CD14-positive monocyte (primary cell): ENCODE measurements at regions not wholly inside any gene's neighbourhood (a gene's known extent, or its start where the extent isn't known, plus 50 kb on each side); places are given as distances from the start of the nearest gene placed in this dataset.

Source experiments
- DNase-seq, 3 donors: peaks; one replicate each; pipeline ENCODE4 v3.0.0-alpha.2; 2011 to 2022
- H2AFZ ChIP-seq: 2 replicates; pipeline ENCODE4 v1.6.0; 2012; ENCODE audit warnings: mild to moderate bottlenecking, low read depth, low read length, inconsistent platforms; ENCODE audit not compliant: insufficient read depth, poor library complexity, severe bottlenecking
- H3K27ac ChIP-seq, 2 donors: 1 replicate in 1 of 2; 2 replicates in 1 of 2; pipeline ENCODE4 v1.5.1; 2012 to 2013; ENCODE audit warnings: low read length in 2 of 2, control low read depth in 1 of 2, inconsistent platforms in 1 of 2, low read depth in 1 of 2, mild to moderate bottlenecking in 1 of 2
- H3K27me3 ChIP-seq, 2 donors: one replicate each; pipeline versions ENCODE4 v1.6.0 to v1.6.1; 2011 to 2013; ENCODE audit warnings: low read length in 2 of 2; ENCODE audit not compliant: control insufficient read depth in 2 of 2, insufficient read depth in 2 of 2
- H3K36me3 ChIP-seq, 2 donors: replicated peaks in 1 of 2; 1 replicate in 1 of 2; 2 replicates in 1 of 2; pipeline versions ENCODE4 v1.5.1 to v1.6.1; 2012 to 2013; ENCODE audit warnings: low read length in 2 of 2, control low read depth in 1 of 2, inconsistent platforms in 1 of 2, mild to moderate bottlenecking in 1 of 2; ENCODE audit not compliant: insufficient read depth in 2 of 2, control insufficient read depth in 1 of 2
- H3K4me1 ChIP-seq, 2 donors: 1 replicate in 1 of 2; 2 replicates in 1 of 2; pipeline versions ENCODE4 v1.5.1 to v1.6.1; 2012 to 2013; ENCODE audit warnings: low read length in 2 of 2, control low read depth in 1 of 2, inconsistent platforms in 1 of 2, mild to moderate bottlenecking in 1 of 2, moderate library complexity in 1 of 2; ENCODE audit not compliant: insufficient read depth in 2 of 2, control insufficient read depth in 1 of 2
- H3K4me2 ChIP-seq: replicated peaks from 2 replicates; pipeline ENCODE3; 2012; ENCODE audit warnings: low read length, moderate library complexity, mild to moderate bottlenecking; ENCODE audit not compliant: poor library complexity, severe bottlenecking; ENCODE audit errors: extremely low read depth
- H3K4me3 ChIP-seq, 3 experiments: fragments of 200-600 bp in 1 of 3; sonication (generic) in 1 of 3; replicated peaks in 1 of 3; 1 replicate in 2 of 3; 2 replicates in 1 of 3; pipeline ENCODE4 v1.5.1; 2011 to 2013; ENCODE audit warnings: low read length in 3 of 3, mild to moderate bottlenecking in 3 of 3, control low read depth in 2 of 3, low read depth in 2 of 3, inconsistent platforms in 1 of 3, moderate library complexity in 1 of 3
- H3K79me2 ChIP-seq: 2 replicates; pipeline ENCODE4 v1.6.0; 2012; ENCODE audit warnings: mild to moderate bottlenecking, control low read depth, inconsistent platforms, low read length, moderate library complexity; ENCODE audit not compliant: insufficient read depth
- H3K9ac ChIP-seq: 2 replicates; pipeline ENCODE4 v1.6.0; 2017; ENCODE audit warnings: low read length, mild to moderate bottlenecking; ENCODE audit not compliant: insufficient read depth, poor library complexity, severe bottlenecking
- H3K9me3 ChIP-seq, 2 donors: replicated peaks in 1 of 2; 1 replicate in 1 of 2; 2 replicates in 1 of 2; pipeline versions ENCODE4 v1.5.1 to v1.6.1; 2012 to 2013; ENCODE audit warnings: low read length in 2 of 2, control low read depth in 1 of 2; ENCODE audit not compliant: control insufficient read depth in 1 of 2, insufficient read depth in 1 of 2
- H4K20me1 ChIP-seq: 2 replicates; pipeline ENCODE4 v1.6.0; 2012; ENCODE audit warnings: mild to moderate bottlenecking, low read length, control low read depth, moderate library complexity; ENCODE audit not compliant: insufficient read depth
- H3K27ac Mint-ChIP-seq, 7 donors: one replicate each; pipeline ENCODE4 v1.8.0; 2020; ENCODE audit warnings: mild to moderate bottlenecking in 7 of 7, mixed read lengths in 7 of 7, moderate library complexity in 6 of 7, inconsistent platforms in 2 of 7
- H3K27me3 Mint-ChIP-seq, 3 donors: one replicate each; pipeline ENCODE4 v1.8.0; 2021 to 2022; ENCODE audit warnings: low read depth in 3 of 3, mild to moderate bottlenecking in 3 of 3, mixed read lengths in 3 of 3, moderate library complexity in 3 of 3, inconsistent platforms in 1 of 3
- H3K36me3 Mint-ChIP-seq, 2 donors: one replicate each; pipeline ENCODE4 v1.8.0; 2020; ENCODE audit warnings: mixed read lengths in 2 of 2, inconsistent platforms in 1 of 2, mild to moderate bottlenecking in 1 of 2
- H3K4me1 Mint-ChIP-seq: one replicate; pipeline ENCODE4 v1.8.0; 2020; ENCODE audit warnings: mild to moderate bottlenecking, mixed read lengths
- H3K4me3 Mint-ChIP-seq, 2 donors: one replicate each; pipeline ENCODE4 v1.8.0; 2020; ENCODE audit warnings: mild to moderate bottlenecking in 2 of 2, mixed read lengths in 2 of 2, moderate library complexity in 1 of 2
- H3K9me3 Mint-ChIP-seq, 7 donors: one replicate each; pipeline ENCODE4 v1.8.0; 2020 to 2022; ENCODE audit warnings: mixed read lengths in 7 of 7, mild to moderate bottlenecking in 6 of 7, moderate library complexity in 6 of 7, inconsistent platforms in 2 of 7
- WGBS: methylation state at CpG from one replicate; pipeline ENCODE4 v1.1.5; 2013; ENCODE audit warnings: missing lambda C conversion rate; ENCODE audit not compliant: insufficient coverage; 5-methylcytosine and 5-hydroxymethylcytosine counted together
- intact Hi-C, 2 donors: fragments of 100-400 bp; cut with micrococcal nuclease; formaldehyde crosslinking; loops; one replicate each; pipeline versions ENCODE4 v1.15.0 to v1.15.1; 2023
- TF ChIP-seq, protein P1 (sequence below): fragments of 200-600 bp; IDR thresholded peaks from one replicate; pipeline ENCODE4 v1.8.0; 2022; ENCODE audit warnings: antibody characterized with exemption, mild to moderate bottlenecking

DNA sequence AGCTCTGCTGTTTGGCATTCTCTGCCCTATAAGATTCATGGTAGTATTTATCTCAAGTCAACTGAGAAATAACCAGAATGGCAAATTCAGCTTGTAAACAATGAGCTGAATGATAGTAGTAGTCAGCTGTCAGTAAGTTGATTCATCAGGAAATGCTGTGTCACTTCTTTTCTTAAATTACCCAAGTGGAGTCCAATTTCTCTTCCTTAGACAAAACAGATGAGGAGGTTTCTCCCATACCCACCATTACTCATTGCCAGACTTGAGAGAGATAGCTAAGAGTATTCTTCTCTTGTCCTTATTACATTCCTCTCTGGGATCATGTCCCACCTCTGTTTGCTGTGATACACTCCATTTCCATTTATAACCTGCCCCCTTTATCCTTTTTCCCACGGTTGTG, 159.8 kb upstream of the STEAP1 start:
- no peaks in the 10 kb centered on the region for H3K79me2 ChIP-seq
- TF ChIP-seq, protein P1, sequence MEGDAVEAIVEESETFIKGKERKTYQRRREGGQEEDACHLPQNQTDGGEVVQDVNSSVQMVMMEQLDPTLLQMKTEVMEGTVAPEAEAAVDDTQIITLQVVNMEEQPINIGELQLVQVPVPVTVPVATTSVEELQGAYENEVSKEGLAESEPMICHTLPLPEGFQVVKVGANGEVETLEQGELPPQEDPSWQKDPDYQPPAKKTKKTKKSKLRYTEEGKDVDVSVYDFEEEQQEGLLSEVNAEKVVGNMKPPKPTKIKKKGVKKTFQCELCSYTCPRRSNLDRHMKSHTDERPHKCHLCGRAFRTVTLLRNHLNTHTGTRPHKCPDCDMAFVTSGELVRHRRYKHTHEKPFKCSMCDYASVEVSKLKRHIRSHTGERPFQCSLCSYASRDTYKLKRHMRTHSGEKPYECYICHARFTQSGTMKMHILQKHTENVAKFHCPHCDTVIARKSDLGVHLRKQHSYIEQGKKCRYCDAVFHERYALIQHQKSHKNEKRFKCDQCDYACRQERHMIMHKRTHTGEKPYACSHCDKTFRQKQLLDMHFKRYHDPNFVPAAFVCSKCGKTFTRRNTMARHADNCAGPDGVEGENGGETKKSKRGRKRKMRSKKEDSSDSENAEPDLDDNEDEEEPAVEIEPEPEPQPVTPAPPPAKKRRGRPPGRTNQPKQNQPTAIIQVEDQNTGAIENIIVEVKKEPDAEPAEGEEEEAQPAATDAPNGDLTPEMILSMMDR: no peak
- H3K4me1 ChIP-seq: no peaks in the 10 kb centered on the region
- H3K4me3 ChIP-seq: no peak overlapping the region
- Mint-ChIP-seq H3K9me3 (peaks cover 2 to 7% (median 4%) of the 10 kb centered on the region in 7 donors), H3K36me3 (no peaks in the 10 kb centered on the region), H3K4me1 (no peaks in the 10 kb centered on the region), H3K27ac (no peak overlapping the region), H3K4me3 (no peak overlapping the region), H3K27me3 (peaks cover 0 to 1% (median 0%) of the 10 kb centered on the region in 3 donors)
- WGBS: 100% methylated on average over 1 of the region's 1 CpG
- H3K36me3 ChIP-seq: no peaks in the 10 kb centered on the region
- H3K27me3 ChIP-seq: no peaks in the 10 kb centered on the region
- H4K20me1 ChIP-seq: no peaks in the 10 kb centered on the region
- H3K9ac ChIP-seq: no peak overlapping the region
- H3K4me2 ChIP-seq: no peak overlapping the region
- intact Hi-C loops: no loop called here
- peaks cover 0 to 14% of the 10 kb centered on the region in 2 donors for H3K9me3 ChIP-seq
- no peak overlapping the region for H2AFZ ChIP-seq
- H3K27ac ChIP-seq: no peak overlapping the region
- no peak for DNase-seq

DNA sequence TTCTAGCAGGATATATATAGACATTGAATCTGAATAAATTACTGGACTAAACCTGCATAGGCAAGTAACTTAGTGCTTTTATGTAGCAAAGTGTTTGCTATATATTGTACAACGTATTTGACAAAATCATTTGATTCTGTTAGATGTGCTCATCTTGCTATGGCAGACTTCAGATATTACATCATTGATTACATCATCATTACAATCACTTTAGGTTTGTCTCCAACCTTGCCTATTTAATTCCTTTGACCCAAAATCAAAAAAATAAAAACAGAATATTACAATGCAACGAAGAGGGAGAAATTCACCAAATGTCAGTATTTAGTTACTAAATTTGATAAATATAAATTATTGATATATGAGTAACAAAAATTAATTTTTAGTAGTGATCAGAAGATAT, 155.7 kb upstream of the STEAP1 start:
- Histone ChIP-seq H4K20me1 (no peaks in the 10 kb centered on the region), H3K4me1 (no peaks in the 10 kb centered on the region), H3K4me2 (no peak overlapping the region), H3K79me2 (no peaks in the 10 kb centered on the region), H3K4me3 (no peak overlapping the region), H3K27me3 (no peaks in the 10 kb centered on the region), H3K9ac (no peak overlapping the region), H3K36me3 (no peaks in the 10 kb centered on the region), H3K27ac (no peak overlapping the region), H2AFZ (no peak overlapping the region), H3K9me3 (peaks cover 0 to 7% of the 10 kb centered on the region in 2 donors)
- peaks cover 0 to 3% (median 2%) of the 10 kb centered on the region in 7 donors for H3K9me3 Mint-ChIP-seq
- peaks cover 0 to 1% (median 0%) of the 10 kb centered on the region in 3 donors for H3K27me3 Mint-ChIP-seq
- H3K27ac Mint-ChIP-seq: no peak overlapping the region
- H3K4me1 Mint-ChIP-seq: no peaks in the 10 kb centered on the region
- H3K36me3 Mint-ChIP-seq: no peaks in the 10 kb centered on the region
- TF ChIP-seq, protein P1: no peak
- no peak overlapping the region for H3K4me3 Mint-ChIP-seq
- intact Hi-C loops: no loop called here
- DNase-seq: no peak
- WGBS: no CpG with 5 or more reads among the region's 2 CpGs
